ENCODE measurements at regions not wholly inside any gene's neighbourhood (a gene's known extent, or its start where the extent isn't known, plus 50 kb on each side); places are given as distances from the start of the nearest gene placed in this dataset.

DNA sequence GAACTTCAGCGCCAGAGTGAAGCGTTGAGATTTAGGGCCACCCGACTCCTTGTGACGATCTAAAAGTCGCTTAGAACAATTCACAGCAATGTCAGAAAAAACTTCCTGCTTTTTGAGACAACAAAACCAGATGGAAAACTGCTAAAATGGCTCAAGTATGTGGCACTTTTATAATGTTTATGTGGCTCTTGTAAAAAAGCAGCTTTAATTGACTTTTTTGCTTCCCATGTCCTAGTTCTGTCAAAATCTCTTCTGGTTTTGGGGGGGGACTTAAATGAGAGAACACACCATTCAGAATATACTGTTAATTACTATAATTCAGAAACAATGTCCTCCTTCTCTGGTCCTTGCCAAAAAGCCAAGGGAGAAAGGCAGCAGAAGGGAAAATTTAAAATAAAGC is 154.7 kb upstream of the LSM14A start:
- H3K79me2 ChIP-seq (ENCODE audit: control insufficient read depth, insufficient read depth, low read length): no peaks in the 10 kb centered on the region
- H3K9me3 ChIP-seq (ENCODE audit: control insufficient read depth, low read depth, low read length): no peaks in the 10 kb centered on the region
- no peaks in the 10 kb centered on the region for H3K36me3 ChIP-seq (ENCODE audit: control insufficient read depth in 2 of 2, extremely low read depth in 1 of 2, insufficient read depth in 2 of 2, low read length in 2 of 2)
- no peak for TF ChIP-seq EZH2 (IDR thresholded peaks at IDR 0.05; ENCODE audit: low read length)
- TF ChIP-seq, protein P1, sequence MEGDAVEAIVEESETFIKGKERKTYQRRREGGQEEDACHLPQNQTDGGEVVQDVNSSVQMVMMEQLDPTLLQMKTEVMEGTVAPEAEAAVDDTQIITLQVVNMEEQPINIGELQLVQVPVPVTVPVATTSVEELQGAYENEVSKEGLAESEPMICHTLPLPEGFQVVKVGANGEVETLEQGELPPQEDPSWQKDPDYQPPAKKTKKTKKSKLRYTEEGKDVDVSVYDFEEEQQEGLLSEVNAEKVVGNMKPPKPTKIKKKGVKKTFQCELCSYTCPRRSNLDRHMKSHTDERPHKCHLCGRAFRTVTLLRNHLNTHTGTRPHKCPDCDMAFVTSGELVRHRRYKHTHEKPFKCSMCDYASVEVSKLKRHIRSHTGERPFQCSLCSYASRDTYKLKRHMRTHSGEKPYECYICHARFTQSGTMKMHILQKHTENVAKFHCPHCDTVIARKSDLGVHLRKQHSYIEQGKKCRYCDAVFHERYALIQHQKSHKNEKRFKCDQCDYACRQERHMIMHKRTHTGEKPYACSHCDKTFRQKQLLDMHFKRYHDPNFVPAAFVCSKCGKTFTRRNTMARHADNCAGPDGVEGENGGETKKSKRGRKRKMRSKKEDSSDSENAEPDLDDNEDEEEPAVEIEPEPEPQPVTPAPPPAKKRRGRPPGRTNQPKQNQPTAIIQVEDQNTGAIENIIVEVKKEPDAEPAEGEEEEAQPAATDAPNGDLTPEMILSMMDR (optimal IDR thresholded peaks at IDR 0.05 in 1 of 3, IDR thresholded peaks at IDR 0.05 in 1 of 3, conservative IDR thresholded peaks at IDR 0.05 in 1 of 3; ENCODE audit: extremely low read depth in 1 of 3, insufficient read depth in 2 of 3, low read length in 3 of 3): no peak
- dilution Hi-C loops (cut with MboI; ENCODE audit: extremely low pct_ligation_motif_present, low sequenced_read_pairs): no loop called here
- no peak overlapping the region for H3K9ac ChIP-seq (ENCODE audit: control insufficient read depth, extremely low read depth, insufficient read depth, low read length)
- no peak overlapping the region for H3K27ac ChIP-seq (ENCODE audit: control insufficient read depth, insufficient read depth, low read length)
- H3K4me2 ChIP-seq (ENCODE audit: control insufficient read depth, extremely low read depth, insufficient read depth, low read depth, low read length): no peak overlapping the region
- H3K27me3 ChIP-seq (ENCODE audit: control insufficient read depth, extremely low read depth, insufficient read depth, low read length): no peaks in the 10 kb centered on the region
- DNase-seq (ENCODE audit: low read depth, low spot score) (no peak), FAIRE-seq (no peak)
- H3K4me3 ChIP-seq (ENCODE audit: control insufficient read depth in 2 of 3, extremely low read depth in 1 of 3, insufficient read depth in 2 of 3, low read depth in 1 of 3, low read length in 3 of 3): no peak overlapping the region
- H2AFZ ChIP-seq (ENCODE audit: control insufficient read depth, low read length): no peak overlapping the region
- H3K4me1 ChIP-seq (ENCODE audit: control insufficient read depth, extremely low read depth, insufficient read depth, low read length): no peaks in the 10 kb centered on the region
- H4K20me1 ChIP-seq (ENCODE audit: control insufficient read depth, extremely low read depth, insufficient read depth, low read length): no peaks in the 10 kb centered on the region
- H3K9me1 ChIP-seq (ENCODE audit: control insufficient read depth, extremely low read depth, insufficient read depth, low read length): no peaks in the 10 kb centered on the region

DNA sequence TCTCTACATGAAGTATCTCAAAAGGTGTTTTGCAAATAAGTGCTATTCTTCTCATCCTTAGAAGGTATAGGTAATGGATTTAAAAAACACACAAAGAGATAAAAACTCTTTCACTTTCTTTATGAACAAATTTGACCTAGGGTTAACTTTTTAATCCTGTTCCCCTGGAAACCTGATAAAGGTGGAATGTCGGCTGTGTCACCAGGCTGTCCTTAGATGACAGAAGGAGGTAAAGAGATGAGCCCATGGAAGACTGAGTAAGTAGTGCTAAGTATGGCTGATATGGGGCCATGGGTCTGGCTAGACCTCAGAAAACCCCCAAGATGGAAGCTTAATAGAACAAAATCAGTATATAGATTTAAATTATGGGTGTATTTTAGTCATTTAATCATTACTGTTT is 153.8 kb upstream of the LSM14A start:
- Histone ChIP-seq H3K79me2 (ENCODE audit: control insufficient read depth, insufficient read depth, low read length) (no peaks in the 10 kb centered on the region), H3K9me1 (ENCODE audit: control insufficient read depth, extremely low read depth, insufficient read depth, low read length) (no peaks in the 10 kb centered on the region), H3K4me3 (ENCODE audit: control insufficient read depth in 2 of 3, extremely low read depth in 1 of 3, insufficient read depth in 2 of 3, low read depth in 1 of 3, low read length in 3 of 3) (no peak overlapping the region), H3K27me3 (ENCODE audit: control insufficient read depth, extremely low read depth, insufficient read depth, low read length) (no peaks in the 10 kb centered on the region), H3K4me1 (ENCODE audit: control insufficient read depth, extremely low read depth, insufficient read depth, low read length) (no peaks in the 10 kb centered on the region), H2AFZ (ENCODE audit: control insufficient read depth, low read length) (no peak overlapping the region), H4K20me1 (ENCODE audit: control insufficient read depth, extremely low read depth, insufficient read depth, low read length) (no peaks in the 10 kb centered on the region), H3K9me3 (ENCODE audit: control insufficient read depth, low read depth, low read length) (peaks cover 2% of the 10 kb centered on the region), H3K4me2 (ENCODE audit: control insufficient read depth, extremely low read depth, insufficient read depth, low read depth, low read length) (no peak overlapping the region), H3K36me3 (ENCODE audit: control insufficient read depth in 2 of 2, extremely low read depth in 1 of 2, insufficient read depth in 2 of 2, low read length in 2 of 2) (no peaks in the 10 kb centered on the region), H3K9ac (ENCODE audit: control insufficient read depth, extremely low read depth, insufficient read depth, low read length) (no peak overlapping the region), H3K27ac (ENCODE audit: control insufficient read depth, insufficient read depth, low read length) (no peak overlapping the region)
- dilution Hi-C loops (cut with MboI; ENCODE audit: extremely low pct_ligation_motif_present, low sequenced_read_pairs): no loop called here
- TF ChIP-seq EZH2 (IDR thresholded peaks at IDR 0.05; ENCODE audit: low read length): no peak
- TF ChIP-seq, protein P1 (optimal IDR thresholded peaks at IDR 0.05 in 1 of 3, IDR thresholded peaks at IDR 0.05 in 1 of 3, conservative IDR thresholded peaks at IDR 0.05 in 1 of 3; ENCODE audit: extremely low read depth in 1 of 3, insufficient read depth in 2 of 3, low read length in 3 of 3): no peak
- DNase-seq (ENCODE audit: low read depth, low spot score) (no peak), FAIRE-seq (no peak)
